Effector memory CD4-positive, alpha-beta T cell (primary cell): ENCODE measurements at regions not wholly inside any gene's neighbourhood (a gene's known extent, or its start where the extent isn't known, plus 50 kb on each side); places are given as distances from the start of the nearest gene placed in this dataset.

Experiments
- DNase-seq, 3 donors: peaks; one replicate each; pipeline ENCODE4 v3.0.0-alpha.2; 2020
- H3K27ac ChIP-seq: 2 replicates; pipeline ENCODE4 v1.7.0; 2013; ENCODE audit warnings: mild to moderate bottlenecking, low read length, moderate library complexity; ENCODE audit not compliant: insufficient read depth, poor library complexity, severe bottlenecking
- H3K27me3 ChIP-seq: replicated peaks from 2 replicates; pipeline ENCODE4 v1.7.0; 2013; ENCODE audit warnings: mild to moderate bottlenecking, low read length; ENCODE audit not compliant: insufficient read depth, control insufficient read depth, poor library complexity, severe bottlenecking
- H3K36me3 ChIP-seq: 2 replicates; pipeline ENCODE4 v1.7.0; 2013; ENCODE audit warnings: mild to moderate bottlenecking, low read length, moderate library complexity; ENCODE audit not compliant: control insufficient read depth, insufficient read depth
- H3K4me1 ChIP-seq: 2 replicates; pipeline ENCODE4 v1.7.0; 2013; ENCODE audit warnings: low read length, mild to moderate bottlenecking; ENCODE audit not compliant: control insufficient read depth, insufficient read depth, poor library complexity, severe bottlenecking
- H3K4me3 ChIP-seq: 2 replicates; pipeline ENCODE4 v1.7.0; 2013; ENCODE audit warnings: low read length, low read depth, mild to moderate bottlenecking; ENCODE audit not compliant: insufficient read depth, poor library complexity, severe bottlenecking
- H3K9me3 ChIP-seq: 2 replicates; pipeline ENCODE4 v1.7.0; 2013; ENCODE audit warnings: mild to moderate bottlenecking, low read length, moderate library complexity; ENCODE audit not compliant: control insufficient read depth

DNA sequence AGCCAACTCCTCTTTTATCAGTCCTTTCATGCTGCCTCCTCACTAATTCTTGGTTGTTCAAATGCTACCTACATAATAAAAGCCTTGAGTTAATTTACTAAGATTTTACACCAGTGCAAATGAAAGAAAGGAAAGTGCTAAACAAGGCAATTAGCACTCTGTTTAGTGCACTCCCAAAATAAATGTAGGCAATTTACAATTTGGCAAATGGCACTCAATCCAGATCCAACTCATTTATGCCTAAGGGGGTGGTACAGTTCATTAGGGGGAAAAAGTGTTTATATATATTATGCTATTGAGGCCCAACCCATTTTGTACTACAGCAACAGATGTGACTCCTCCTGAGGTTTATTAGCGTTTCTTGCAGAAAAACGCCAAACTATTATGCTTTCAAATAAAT lies 370.1 kb downstream of the NR2F2 start:
- no peak for DNase-seq
- H3K9me3 ChIP-seq: no peaks in the 10 kb centered on the region
- no peaks in the 10 kb centered on the region for H3K4me1 ChIP-seq
- H3K4me3 ChIP-seq: no peak overlapping the region
- no peaks in the 10 kb centered on the region for H3K27me3 ChIP-seq
- H3K27ac ChIP-seq: no peak overlapping the region
- H3K36me3 ChIP-seq: no peaks in the 10 kb centered on the region

DNA sequence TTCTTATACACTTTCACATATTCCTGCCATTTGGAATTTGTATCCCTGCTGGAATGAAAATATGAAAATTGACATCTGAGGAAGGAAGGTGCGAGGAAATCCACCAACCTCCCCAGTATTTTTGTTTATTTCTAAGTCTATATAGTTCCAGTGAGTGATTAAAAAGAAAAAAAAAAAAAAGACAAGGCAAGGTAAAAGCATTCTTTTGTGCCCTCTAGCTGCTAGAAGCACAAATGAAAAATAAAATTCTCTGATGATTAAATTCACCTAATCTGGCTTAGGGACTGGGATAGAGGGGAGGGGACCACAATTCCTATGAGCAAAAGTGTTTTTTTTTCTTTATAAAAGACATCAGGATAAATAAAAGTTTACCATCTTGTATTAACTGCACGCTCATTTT lies 370.9 kb downstream of the NR2F2 start:
- no peak for DNase-seq
- no peaks in the 10 kb centered on the region for H3K4me1 ChIP-seq

DNA sequence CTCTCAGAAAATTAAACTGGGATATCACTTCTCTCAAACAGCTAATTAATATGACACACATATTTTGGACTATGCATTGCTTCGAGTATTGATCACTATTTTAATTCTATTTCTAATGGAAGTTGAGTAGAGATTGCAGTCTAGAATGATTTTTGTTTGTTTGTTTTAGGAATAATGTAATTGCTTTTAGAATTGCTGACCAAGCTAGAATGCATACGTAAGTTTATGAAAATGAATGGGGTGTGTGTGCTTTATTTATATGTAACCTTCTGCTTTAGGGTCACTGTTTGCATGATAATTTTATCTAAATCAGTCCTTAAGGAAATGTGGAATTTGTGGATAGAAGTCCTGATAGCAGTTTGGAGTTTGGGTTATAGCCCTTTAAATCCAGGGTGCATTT lies 371.4 kb downstream of the NR2F2 start:
- no peak overlapping the region for H3K4me3 ChIP-seq
- H3K27ac ChIP-seq: no peak overlapping the region
- DNase-seq: no peak
- H3K9me3 ChIP-seq: no peaks in the 10 kb centered on the region
- H3K36me3 ChIP-seq: no peaks in the 10 kb centered on the region
- H3K27me3 ChIP-seq: no peaks in the 10 kb centered on the region
- no peaks in the 10 kb centered on the region for H3K4me1 ChIP-seq

More for the DNA sequence above, 370.9 kb downstream of the NR2F2 start:
- no peaks in the 10 kb centered on the region for H3K27me3 ChIP-seq
- no peaks in the 10 kb centered on the region for H3K36me3 ChIP-seq
- H3K9me3 ChIP-seq: no peaks in the 10 kb centered on the region
- no peak overlapping the region for H3K4me3 ChIP-seq
- H3K27ac ChIP-seq: no peak overlapping the region

DNA sequence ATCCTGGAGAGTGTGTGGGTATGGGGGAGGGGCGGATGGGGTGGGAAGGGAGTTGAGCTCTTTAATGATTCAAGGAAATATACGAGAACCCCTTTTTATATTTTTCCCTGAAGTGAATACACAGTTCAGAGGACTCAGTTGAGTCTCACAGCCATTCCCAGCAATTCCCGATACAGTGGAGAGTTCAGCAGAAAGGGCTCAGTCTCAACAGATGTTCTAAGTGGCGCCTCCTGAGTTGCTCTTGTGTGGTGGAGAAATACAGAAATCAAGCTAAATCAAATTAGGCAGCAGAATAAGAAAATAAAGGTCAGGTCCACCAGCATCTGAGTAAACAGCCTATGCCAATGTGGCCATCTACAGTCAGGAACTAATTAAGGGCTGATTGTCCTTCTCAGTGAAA lies 372.1 kb downstream of the NR2F2 start:
- DNase-seq: no peak
- no peaks in the 10 kb centered on the region for H3K27me3 ChIP-seq
- H3K4me3 ChIP-seq: no peak overlapping the region
- H3K9me3 ChIP-seq: no peaks in the 10 kb centered on the region
- H3K27ac ChIP-seq: no peak overlapping the region
- no peaks in the 10 kb centered on the region for H3K4me1 ChIP-seq
- H3K36me3 ChIP-seq: no peaks in the 10 kb centered on the region

- no peaks in the 10 kb centered on the region for H3K27me3 ChIP-seq
- H3K4me3 ChIP-seq: no peak overlapping the region
- no peaks in the 10 kb centered on the region for H3K9me3 ChIP-seq
- H3K4me1 ChIP-seq: no peaks in the 10 kb centered on the region
- no peaks in the 10 kb centered on the region for H3K36me3 ChIP-seq
- no peak overlapping the region for H3K27ac ChIP-seq
- DNase-seq: no peak
These were observed 372.6 kb downstream of the NR2F2 start for GRCh38 chr15:96703091-96703490.

- Histone ChIP-seq H3K9me3 (no peaks in the 10 kb centered on the region), H3K4me3 (no peak overlapping the region), H3K27ac (no peak overlapping the region), H3K36me3 (no peaks in the 10 kb centered on the region), H3K4me1 (no peaks in the 10 kb centered on the region), H3K27me3 (no peaks in the 10 kb centered on the region)
- DNase-seq: no peak
These were observed 373.5 kb downstream of the NR2F2 start for GRCh38 chr15:96703794-96704550.

DNA sequence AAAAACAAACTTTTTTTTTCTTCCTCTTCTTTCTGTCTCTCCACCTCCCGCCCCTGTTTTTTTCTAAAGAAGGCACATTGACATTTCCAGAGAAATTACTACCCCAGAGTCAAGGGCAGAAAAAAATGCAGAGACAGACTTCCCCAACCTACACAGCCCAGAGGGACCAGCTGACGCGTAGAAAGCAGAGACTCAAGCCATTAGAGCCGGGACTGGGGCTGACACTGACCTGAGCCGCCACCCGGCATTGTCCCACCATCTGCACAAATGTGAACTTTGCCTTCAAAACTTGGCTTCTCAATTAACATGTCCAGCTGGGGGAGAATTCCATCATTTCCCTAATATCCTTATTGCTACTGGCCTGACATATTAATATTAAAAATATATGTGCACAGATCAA lies 385.6 kb downstream of the NR2F2 start:
- Histone ChIP-seq H3K9me3 (no peaks in the 10 kb centered on the region), H3K4me3 (no peak overlapping the region), H3K27ac (no peak overlapping the region), H3K36me3 (no peaks in the 10 kb centered on the region), H3K27me3 (no peaks in the 10 kb centered on the region), H3K4me1 (no peaks in the 10 kb centered on the region)
- no peak for DNase-seq

DNA sequence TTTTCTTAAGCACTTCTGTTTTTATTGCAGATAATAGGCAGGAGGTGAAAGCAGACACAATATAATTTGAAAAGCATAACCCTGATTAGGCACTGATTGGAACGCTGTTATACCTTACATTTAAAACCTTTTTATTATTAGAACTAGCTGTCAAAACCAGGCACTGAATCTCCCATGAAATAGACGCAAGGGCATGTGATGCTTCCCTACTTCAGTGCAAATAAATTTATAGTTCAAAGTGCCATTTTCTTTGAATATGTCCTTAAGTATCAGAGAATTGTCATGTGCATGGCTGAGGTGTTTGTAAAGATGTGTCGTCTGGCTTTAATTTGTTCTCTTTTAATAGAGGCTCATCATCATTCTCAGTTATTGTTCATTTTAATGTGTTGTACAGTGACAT lies 386.0 kb downstream of the NR2F2 start:
- Histone ChIP-seq H3K9me3 (no peaks in the 10 kb centered on the region), H3K4me1 (no peaks in the 10 kb centered on the region), H3K4me3 (no peak overlapping the region), H3K36me3 (no peaks in the 10 kb centered on the region), H3K27me3 (no peaks in the 10 kb centered on the region), H3K27ac (no peak overlapping the region)
- DNase-seq: no peak

DNA sequence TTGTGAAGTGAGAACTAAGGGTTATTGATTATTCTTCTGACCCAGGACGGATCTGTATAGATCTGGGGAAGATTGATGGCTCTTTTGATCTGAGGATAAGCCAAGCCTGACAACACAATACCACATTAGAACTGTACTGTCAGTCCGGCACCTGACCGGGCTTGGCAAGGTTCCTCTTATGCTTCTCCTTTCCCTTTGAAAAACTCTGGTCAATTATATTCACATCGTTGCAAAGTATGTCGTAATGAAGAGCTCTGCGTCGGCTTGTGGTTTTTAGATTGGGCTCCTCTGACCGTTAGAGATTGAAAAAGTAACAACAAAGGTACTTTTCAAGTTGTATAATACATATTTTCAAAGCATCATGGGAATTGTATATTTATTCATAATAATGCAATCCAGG lies 389.8 kb downstream of the NR2F2 start:
- H3K9me3 ChIP-seq: no peaks in the 10 kb centered on the region

GRCh38 chr15:96720656-96721055 lies 390.2 kb downstream of the NR2F2 start:
- Histone ChIP-seq H3K27me3 (no peaks in the 10 kb centered on the region), H3K9me3 (no peaks in the 10 kb centered on the region), H3K4me3 (no peak overlapping the region), H3K27ac (no peak overlapping the region), H3K36me3 (no peaks in the 10 kb centered on the region), H3K4me1 (no peaks in the 10 kb centered on the region)
- no peak for DNase-seq

More for the DNA sequence above, 389.8 kb downstream of the NR2F2 start:
- Histone ChIP-seq H3K4me3 (no peak overlapping the region), H3K27ac (no peak overlapping the region), H3K27me3 (no peaks in the 10 kb centered on the region), H3K4me1 (no peaks in the 10 kb centered on the region), H3K36me3 (no peaks in the 10 kb centered on the region)
- no peak for DNase-seq
